GM21447 (cell line): ENCODE measurements at regions not wholly inside any gene's neighbourhood (a gene's known extent, or its start where the extent isn't known, plus 50 kb on each side); places are given as distances from the start of the nearest gene placed in this dataset.

Experiments
- ATAC-seq: cut with Tn5 transposase; IDR thresholded peaks from one replicate; pipeline ENCODE4 v1.9.1; 2021; ENCODE audit not compliant: unreplicated experiment

DNA sequence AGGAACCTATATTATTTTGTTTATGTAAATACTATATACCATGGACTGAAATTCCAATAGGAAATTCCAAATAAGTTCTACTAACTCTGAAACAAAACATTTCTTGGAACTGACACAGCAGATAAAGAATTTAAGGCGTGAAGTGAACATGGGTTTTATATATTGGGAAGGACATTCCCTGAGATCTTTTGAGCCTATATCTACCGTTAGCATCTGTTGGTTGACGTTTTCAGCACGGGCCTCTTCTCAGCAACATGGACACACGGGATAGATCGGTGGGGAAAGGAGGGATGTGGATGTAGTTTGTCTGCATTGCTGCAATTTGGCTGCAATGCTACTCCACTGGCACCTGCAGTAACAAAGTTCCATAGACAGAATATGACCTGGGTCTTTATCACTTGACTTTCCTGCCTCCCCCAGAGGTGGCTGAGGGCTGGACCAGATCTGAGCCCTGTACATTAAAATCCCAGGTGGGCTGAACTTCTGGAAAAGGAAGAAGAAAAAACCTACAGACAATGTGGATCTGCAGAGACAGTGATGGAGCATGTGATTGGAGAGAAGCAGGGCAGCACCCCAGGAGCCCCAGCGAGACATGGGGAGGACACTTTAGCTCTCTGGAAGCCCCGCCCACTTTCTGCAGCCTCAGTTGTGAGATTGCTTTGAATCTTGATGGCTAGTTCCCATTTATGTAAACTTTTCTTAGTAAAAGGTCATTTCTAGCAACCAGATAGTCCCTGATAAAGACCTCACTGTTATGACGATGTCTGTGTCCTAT is 91.2 kb upstream of the CPEB4 start:
- no peak for ATAC-seq

DNA sequence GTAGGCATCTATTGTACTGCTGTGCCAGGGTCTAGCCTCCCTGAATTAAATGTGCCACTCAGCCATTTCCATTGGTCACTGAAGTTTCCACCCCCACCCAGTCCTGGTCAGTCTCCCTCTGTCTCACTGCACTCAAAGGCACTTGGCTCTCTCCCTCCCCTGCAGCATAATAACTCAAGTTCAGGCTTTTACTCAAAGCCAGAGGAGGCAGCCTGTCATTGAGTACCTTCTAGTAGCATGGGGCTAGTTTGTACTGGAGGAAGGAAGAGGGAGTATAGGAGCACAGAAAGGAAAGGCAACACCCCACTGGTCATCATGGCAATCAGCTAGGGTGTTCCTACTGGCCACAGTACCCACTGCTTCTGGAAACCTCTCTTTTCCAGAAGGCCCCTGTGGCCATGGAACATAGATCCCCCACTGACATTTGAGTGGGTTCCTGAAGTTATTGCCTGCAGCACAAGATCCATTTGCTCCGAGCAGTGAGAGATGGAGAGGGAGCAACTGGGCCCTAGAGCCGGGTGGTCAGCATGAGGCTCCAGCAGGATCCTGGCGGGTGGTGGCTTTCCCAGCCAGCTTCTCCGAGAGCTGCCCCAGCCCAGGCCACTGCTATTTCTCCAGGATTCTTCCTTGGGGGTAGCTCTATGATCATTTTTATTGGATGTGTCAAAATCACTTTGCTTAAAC is 89.9 kb upstream of the CPEB4 start:
- no peak for ATAC-seq

DNA sequence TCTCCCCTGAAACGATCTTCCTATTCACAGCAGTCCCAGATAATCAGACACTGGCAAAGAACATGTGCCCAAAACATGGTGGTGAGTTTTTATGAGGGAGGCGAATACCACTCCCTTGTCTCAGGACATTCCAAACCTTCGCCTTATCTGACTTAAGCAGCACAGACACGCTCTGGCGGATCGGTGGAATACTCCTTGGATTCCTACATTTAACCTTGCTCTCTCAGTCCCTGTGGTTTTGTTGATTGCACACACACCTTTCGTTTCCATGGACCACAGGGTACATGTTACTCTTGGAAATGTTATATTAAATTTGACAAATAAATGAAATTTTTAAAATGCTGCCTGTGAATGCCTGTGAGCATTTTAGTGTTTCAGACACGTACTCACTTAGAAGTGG is 87.8 kb upstream of the CPEB4 start:
- ATAC-seq: no peak

DNA sequence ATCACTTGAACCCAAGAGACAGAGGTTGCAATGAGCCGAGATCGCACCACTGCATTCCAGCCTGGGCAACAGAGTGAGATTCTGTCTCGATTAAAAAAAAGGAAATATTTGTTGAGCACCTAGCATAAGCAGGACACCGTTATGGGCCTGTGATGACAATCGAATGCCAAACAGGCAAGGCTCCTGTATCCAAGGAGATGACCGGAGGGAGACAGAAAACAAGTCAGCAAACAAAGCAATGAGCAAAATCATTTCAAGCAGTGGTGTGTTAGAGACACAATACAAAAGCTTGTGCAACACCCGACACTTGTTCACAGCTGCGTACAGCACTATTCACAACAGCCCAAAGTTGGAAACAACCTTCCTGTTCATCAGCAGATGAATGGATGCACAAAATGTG is 87.1 kb upstream of the CPEB4 start:
- no peak for ATAC-seq

DNA sequence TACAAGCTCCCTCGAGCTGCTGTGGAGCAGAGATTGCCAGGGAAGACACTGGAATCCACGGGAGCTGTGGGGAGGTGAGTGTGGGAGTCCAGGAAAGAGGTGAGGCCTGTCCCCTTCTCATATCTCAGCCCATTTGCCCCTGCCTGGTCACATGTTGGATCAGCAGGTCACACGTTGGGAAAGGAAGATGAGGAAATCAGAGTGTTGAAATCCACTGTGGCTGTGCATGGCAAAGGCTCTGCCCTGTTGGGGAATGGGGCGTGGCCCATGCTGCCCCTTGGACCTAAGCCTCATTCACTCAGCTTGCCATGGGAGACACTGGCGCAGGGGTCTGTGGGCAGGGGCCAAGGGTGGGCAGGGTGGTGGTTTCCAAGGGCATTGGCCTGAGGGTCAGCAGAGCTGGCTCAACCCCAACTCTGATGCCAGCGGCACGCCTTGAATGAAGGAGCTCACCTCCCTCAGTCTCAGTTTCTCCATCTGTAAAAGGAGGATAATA is 85.4 kb upstream of the CPEB4 start:
- no peak for ATAC-seq

DNA sequence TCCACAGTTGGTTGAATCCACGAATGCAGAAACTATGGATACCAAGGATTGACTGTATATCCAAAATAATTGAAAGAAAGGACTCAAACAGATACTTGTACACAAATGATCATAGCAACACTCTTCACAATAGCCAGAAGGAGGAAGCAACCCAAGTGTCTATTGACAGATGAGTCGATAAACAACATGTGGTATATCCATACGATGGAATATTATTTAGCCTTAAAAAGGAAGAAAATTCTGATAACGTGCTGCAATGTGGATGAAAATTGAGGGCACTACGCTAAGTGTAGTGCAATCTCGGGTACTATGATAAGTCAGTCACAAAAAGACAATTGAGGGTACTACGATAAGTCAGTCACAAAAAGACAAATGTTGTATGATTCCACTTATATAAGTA is 83.6 kb upstream of the CPEB4 start:
- no peak for ATAC-seq

DNA sequence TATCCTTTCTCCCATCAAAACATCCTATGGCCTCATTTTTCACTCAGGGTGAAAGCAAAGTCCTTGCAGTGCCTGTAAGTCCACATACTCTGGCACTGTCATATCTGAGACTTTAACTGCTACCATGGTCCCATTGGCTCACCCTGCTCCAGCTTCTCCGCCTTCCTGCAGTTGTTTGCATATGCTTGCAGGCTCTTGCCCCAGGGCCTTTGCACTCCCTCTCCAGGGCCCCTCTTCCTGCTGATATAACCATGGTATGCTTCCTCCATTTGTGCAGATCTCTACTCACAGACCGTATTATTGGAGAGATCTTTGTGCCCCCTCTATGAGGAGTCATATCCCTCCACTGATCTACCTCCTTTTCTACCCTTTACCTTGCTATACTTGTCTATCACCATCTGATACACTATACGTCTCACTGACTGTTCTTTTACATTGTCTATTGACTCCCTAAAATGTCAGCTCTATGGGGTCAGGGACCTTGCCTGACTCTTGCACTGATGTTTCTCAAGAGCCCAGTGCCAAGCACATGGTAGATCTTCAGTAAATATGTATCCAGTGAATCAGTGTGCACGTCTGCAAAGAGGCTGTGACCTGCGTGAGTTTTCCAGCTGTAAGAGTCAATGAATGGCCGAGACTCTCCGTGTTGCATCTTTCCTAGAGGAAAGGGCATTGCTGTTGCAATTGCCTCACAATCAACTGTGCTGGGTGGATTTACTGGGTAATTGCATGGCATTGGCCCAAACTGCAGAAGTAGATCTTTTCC is 81.7 kb upstream of the CPEB4 start:
- ATAC-seq: no peak

DNA sequence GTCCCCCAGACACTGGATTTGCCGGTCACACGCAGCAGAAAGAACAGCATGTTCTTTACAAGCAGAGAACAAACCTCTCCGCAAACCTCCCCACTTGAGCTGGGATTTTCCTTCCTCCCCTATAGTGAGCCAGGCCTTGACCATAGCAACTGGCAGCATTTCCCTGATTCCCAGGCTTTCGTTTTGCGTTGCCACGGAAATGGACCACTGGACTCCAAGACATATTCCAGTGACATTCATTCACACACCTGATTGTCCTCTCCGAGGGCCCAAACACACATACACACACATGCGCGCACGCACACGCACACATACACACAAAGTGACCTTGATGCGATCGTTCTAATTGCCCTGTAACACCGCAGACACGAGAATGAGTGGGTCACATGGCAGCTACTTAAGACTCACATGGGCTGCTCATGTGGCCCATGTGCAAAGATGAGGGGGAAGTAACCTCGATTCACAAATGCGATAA is 80.9 kb upstream of the CPEB4 start:
- no peak for ATAC-seq

DNA sequence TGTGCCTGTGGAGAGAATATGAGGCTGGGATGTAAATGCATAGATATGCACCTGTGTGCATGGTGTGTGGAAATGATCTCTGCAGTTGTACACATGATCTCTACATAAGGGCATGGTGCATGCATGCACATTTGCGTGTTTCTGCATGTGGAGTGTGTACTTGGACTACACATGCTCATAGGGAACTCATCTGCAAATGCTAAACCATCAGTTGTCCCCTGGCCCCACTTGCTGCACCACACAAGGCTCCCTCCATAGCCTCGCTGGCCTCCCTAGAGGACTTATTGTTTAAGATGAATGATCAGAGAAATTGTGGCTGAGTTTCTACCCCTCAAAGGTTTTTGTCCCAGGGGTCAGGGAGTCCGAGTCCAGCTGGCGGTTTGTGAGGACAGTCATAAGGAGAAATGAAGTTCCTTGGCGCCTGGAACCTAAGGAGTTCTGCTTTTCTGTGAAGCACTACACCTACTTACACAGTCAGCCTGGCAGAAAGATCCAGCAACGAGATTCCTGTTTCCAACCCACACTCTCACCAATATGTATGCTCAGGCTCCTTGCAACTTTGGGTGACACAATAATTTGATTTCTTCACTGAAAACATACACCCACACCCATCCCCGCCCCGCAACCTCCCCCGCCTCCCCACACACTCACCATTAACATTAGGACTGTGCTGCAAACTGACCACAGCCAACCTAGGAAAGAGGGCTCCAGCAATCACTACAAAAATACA is 79.9 kb upstream of the CPEB4 start:
- ATAC-seq: no peak

DNA sequence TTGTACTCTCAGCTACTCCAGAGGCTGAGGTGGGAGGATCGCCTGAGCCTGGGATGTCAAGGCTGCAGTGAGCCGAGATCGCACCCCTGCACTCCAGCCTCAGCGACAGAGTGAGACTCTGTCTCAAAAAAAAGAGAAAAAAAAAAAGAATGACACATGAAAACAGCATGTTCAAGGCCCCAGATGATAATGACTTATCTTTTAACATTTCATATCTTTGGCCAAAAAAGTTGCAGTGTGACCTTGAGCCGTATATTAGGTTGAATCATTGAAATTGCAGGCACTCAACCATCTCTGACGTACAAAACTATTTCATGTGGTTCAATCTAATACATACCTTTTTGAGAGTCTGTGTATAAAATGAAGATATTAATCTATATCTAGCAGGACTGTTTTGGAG is 79.1 kb upstream of the CPEB4 start:
- ATAC-seq: no peak

DNA sequence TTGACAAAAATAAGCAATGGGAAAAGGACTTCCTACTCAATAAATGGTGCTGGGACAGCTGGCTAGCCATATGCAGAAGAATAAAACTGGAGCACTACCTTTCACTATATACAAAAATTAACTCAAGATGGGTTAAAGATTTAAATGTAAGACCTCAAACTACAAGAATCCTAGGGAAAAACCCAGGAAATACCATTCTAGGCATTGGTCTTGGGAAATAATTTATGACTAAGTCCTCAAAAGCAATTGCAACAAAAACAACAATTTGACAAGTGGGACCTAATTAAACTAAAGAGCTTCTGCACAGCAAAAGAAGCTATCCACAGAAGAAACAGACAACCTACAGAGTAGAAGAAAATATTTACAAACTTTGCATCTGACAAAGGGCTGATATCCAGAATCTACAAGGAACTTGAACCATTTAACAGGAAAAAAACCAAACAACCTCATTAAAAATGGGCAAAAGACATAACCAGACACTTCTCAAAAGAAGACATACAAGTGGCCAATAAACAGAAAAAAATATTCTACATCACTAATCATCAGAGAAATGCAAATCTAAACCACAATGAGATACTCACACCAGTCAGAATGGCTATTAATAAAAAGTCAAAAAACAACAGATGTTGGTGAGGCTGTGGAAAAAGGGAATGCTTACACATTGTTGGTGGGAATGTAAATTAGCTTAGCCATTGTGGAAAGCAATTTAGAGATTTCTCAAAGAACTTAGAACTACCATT is 75.2 kb upstream of the CPEB4 start:
- no peak for ATAC-seq

DNA sequence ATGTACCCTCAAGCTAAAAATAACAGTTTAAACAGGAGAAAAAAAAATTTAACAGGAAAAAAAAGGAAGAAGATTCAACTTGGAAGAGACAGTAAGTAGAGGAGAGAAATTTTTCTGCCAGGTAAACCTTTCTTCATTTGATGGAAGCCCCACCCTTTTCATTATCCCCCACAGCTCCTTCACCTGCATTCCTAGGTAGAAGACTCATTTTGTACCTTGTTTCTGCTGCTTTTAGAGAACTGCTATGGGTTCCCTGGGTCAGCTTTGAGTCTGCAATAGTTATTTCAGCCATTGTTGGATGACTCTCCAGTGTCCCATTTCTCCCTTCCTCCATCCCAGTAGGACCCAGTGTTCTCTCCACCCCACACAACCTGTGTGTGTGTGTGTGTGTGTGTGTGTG is 74.1 kb upstream of the CPEB4 start:
- ATAC-seq: no peak

DNA sequence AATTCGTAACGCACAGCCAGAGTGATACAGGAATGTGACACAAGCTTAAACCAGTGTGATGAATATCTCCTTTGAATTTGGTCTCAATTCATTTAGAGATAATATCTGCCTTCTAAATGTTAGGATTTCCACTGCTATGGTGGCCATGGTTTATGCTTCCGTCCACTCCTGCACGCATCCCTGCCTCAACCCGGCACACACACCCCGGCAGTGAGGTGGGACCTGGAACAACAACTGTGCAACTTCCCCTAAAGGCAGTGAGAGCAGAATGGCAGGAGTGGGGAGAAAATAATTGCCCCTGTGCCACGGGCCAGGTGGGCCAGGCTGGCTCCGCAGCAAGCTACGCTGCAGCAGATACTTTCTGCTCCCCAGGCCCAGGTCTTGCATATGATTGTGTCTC is 72.6 kb upstream of the CPEB4 start:
- no peak for ATAC-seq

DNA sequence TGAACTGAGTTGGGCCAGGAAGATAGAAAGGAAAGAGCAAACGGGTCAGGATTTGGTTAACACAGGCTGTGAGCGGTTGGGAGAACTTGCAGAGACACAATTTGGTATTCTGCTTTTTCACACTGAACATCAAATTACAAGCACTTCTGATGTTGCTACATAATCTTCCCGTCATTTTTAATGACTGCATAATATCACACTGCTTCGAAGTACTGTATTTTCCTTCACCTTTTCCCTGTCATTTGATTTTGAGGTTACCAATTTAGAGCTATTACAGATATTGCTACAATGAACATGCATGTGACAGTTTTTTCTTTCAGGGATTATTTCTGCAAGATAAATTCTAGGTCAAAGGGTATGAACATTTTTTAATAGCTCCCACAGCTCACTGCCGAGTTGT is 71.4 kb upstream of the CPEB4 start:
- ATAC-seq: no peak

DNA sequence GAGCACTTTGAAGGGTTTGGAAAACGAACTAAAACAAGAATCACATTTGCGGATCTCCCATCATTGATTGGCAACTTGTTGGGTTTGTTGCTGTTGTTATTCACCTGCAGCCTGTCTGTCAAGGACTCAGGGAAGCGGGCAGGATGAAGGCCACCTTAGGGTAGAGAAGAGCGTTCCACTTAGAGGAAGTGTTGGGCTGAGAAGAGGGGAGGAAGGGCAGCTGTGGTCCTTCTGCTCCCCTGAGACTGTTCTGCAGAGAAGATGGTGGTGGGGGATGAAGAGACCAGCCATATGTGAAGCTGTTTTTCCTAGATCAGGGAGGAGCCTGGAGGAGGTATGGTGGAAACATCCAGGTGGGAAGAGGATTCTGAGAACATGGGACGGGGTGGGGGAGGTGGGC is 70.6 kb upstream of the CPEB4 start:
- no peak for ATAC-seq

DNA sequence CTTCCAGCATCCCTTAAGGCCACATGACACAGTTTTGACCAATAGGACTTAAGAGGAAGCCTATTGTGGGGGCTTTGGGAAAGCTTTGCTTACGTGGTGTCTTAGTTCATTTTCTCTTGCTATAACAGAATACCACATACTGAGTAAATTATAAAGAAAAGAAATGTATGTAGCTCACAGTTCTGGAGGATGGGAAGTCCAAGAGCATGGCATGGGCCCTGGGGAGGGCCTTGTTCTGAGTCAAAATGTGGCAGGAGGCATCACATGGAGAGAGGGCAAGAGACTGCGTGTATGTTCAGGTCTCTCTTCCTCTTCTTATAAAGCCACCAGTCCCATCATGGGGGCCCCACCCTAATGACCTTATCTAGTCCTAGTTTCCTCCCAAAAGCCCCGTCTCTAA is 68.6 kb upstream of the CPEB4 start:
- no peak for ATAC-seq

DNA sequence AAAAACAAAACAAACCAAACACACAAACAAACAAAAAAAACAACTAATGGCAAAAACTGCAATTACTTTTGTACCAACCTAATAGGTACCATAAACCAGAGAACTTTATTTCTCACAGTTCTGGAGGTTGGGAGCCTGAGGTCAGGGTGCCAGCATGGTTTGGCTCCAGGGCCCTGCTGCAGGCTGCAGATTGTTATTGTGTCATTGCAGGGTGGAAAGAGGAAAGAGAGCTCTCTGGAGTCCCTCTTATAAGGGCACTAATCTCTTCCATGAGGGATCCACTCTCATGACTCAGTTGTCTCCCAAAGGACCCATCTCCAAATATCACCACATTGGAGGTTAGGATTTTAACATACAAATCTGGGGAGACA is 64.9 kb upstream of the CPEB4 start:
- ATAC-seq: no peak

DNA sequence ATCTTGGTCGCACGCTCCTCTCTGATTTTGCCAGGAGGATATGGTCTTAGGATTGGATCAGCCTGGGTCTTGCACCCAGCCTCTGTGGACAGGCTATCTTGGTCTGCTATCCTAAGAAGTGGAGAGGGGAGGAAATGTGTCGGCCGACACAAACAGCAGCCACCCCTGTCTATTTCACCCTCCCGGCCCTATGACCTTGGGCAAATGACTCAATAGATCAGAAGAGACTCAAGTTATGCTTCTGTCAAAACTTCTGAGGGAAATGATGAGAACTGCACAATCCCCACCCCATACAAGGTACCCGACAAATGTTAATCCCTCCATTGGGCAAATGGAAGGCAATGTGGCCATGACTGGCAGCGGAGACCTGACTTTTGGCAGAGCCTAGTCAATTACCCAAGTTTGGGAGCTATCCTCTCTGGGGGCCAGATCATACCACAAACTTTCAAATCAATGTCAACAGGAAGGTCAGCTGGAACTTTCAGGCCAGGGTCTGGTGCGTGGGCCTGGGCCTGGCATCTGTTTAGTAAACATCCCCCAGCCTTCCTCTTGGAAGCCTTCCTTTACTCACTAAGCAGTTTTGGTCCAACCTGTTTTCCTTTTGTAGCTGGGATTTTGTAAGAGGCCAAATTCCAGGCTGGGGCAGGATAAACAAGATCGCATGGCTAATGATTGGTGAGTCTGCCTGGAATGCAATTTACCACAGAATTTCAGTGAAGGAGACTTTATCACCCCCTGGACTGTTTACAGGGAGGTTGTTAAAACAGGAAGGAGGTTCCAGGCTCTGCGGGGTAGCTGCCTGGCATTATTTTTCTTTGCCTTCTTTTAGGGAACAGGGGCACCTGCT is 64.2 kb upstream of the CPEB4 start:
- no peak for ATAC-seq

DNA sequence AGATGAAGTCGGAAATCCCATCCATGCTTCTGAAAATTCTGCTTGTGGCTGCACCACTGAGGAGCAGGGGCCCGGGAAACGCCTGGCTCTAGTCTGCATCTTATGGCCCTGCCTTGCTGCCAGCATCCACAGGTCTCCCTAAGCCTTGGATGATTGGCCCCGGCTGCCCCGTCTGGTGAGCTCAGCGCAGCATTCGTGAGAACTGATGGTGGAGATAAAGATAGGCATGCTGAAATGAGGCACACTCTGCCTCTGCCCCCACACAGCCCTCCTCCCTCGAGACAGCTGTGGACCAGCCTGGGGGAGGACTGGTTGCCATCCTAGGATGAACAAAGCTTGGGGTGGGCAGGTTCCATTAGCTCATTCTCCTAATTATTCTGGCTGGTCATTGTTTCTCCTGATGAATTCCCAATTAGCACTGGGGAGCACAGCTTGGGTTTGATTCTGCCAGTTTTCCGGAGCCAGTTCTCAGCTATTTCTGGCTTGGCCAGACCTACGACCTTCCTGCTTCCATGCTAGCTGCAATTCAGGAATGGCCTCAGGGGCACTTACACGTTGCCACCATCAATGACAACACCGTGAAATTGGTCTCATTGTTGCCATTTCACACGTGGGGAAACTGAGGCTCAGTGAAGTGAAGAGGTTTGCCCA is 62.8 kb upstream of the CPEB4 start:
- ATAC-seq: no peak
